ENCODE measurements at regions not wholly inside any gene's neighbourhood (a gene's known extent, or its start where the extent isn't known, plus 50 kb on each side); places are given as distances from the start of the nearest gene placed in this dataset.

GRCh38 chr15:98476559-98476958, 171.8 kb upstream of the IGF1R start:
- TF ChIP-seq POLR2A (IDR thresholded peaks at IDR 0.05), result no peak
- TF ChIP-seq CTCF (IDR thresholded peaks at IDR 0.05), result no peak
